Neural crest cell (in vitro differentiated cells): ENCODE measurements at regions not wholly inside any gene's neighbourhood (a gene's known extent, or its start where the extent isn't known, plus 50 kb on each side); places are given as distances from the start of the nearest gene placed in this dataset.
"Not testable (repeated sequence)": the region's sequence is repeated elsewhere in the genome, so short reads cannot be mapped to it uniquely, and the experiment has no call there.

Experiments used
- DNase-seq: peaks from one replicate; pipeline ENCODE4 v3.0.0; 2021; ENCODE audit warnings: low read depth, mixed read lengths, low spot score
- H3K27ac Mint-ChIP-seq: one replicate; pipeline ENCODE4 v1.8.0; 2021; ENCODE audit warnings: mild to moderate bottlenecking, mixed read lengths; ENCODE audit not compliant: unreplicated experiment
- H3K27me3 Mint-ChIP-seq: 2 replicates; pipeline ENCODE4 v1.8.0; 2021; ENCODE audit warnings: low read depth, mild to moderate bottlenecking, mixed read lengths
- H3K36me3 Mint-ChIP-seq: 2 replicates; pipeline ENCODE4 v1.8.0; 2021; ENCODE audit warnings: low read depth, mild to moderate bottlenecking, mixed read lengths
- H3K4me1 Mint-ChIP-seq: 2 replicates; pipeline ENCODE4 v1.8.0; 2021; ENCODE audit warnings: mixed read lengths
- H3K4me3 Mint-ChIP-seq: one replicate; pipeline ENCODE4 v1.8.0; 2021; ENCODE audit warnings: mild to moderate bottlenecking, mixed read lengths
- H3K9me3 Mint-ChIP-seq: 2 replicates; pipeline ENCODE4 v1.8.0; 2021; ENCODE audit warnings: mixed read lengths

DNA sequence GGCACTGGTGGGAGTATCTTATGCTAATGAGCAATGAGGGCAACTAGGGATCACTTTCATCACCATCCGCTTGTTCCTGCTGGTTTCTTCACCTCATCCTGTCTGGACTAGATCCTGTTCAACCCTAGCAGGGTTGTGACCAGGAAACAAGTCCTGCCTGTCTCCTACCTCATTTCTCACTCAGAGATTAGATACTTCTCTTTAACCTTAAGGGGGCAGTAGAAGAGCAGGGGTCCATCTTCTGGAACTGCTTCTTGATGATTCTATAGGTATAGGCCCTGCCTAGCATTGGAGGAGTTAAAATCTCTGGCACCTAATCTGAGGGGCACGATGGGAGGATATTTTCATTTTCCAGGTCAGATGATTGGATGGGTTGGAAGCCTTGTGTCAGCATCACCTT lies 415.5 kb downstream of the TGIF2LX start:
- DNase-seq, H3K36me3 Mint-ChIP-seq, H3K4me3 Mint-ChIP-seq, H3K27ac Mint-ChIP-seq, H3K27me3 Mint-ChIP-seq, H3K9me3 Mint-ChIP-seq, H3K4me1 Mint-ChIP-seq: not testable (repeated sequence)

DNA sequence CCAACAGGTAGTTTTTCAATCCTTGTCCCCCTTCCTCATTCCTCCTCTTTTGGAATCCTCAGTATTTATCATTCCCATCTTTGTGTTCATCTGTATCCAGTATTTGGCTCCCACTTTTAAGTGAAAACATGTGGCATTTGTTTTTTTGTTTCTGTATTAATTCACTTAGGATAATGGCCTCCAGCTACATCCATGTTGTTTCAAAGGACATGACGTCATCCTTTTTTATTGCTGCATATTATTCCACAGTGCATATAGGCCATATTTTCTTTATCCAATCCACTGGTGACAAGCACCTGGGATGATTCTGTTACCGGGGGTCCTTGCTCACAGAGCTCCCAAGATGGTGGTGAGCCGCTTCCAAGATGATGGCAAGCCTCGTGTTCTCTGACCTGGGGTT lies 447.9 kb downstream of the TGIF2LX start:
- H3K27ac Mint-ChIP-seq, H3K4me3 Mint-ChIP-seq, H3K4me1 Mint-ChIP-seq, DNase-seq, H3K9me3 Mint-ChIP-seq, H3K36me3 Mint-ChIP-seq, H3K27me3 Mint-ChIP-seq: not testable (repeated sequence)

DNA sequence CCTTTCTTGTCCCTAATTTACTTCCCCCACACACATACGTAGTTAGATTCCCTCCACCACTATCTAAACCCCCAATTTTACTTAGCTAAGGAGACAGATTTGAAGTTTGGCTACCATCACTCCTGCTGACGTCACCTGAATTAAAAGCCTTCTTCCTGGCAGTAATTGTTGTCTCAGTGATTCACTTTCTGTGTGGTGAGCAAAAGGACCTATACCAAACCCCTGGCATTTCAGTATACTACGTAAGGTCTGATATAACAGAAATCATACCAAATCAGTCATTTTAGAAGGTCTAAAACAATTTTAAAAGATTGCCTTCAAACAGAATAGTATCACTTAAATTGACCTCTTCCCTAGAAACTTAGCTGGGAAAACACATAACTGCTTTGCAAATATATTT lies 476.3 kb downstream of the TGIF2LX start:
- H3K4me1 Mint-ChIP-seq, H3K9me3 Mint-ChIP-seq, H3K27ac Mint-ChIP-seq, H3K36me3 Mint-ChIP-seq, H3K27me3 Mint-ChIP-seq, DNase-seq, H3K4me3 Mint-ChIP-seq: not testable (repeated sequence)

DNA sequence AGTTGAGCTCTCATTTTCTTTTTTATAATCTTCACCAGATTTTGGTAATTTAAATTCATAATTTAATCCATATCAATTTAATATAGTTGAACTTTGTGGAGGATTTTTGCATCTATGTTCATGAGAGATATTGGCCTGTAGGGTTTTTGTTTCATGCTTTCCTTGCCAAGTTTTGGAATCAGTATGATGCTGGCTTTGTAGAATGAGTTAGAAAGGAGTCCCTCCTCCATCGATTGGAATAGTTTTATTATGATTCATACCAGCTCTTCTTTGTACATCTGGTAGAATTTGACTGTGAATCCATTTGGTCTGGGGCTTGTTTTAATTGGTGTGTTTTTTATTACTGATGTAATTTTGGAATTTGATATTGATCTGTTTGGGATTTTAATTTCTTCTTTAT lies 480.5 kb downstream of the TGIF2LX start:
- H3K4me1 Mint-ChIP-seq, H3K9me3 Mint-ChIP-seq, H3K27ac Mint-ChIP-seq, H3K36me3 Mint-ChIP-seq, DNase-seq, H3K27me3 Mint-ChIP-seq, H3K4me3 Mint-ChIP-seq: not testable (repeated sequence)

- not testable (repeated sequence) for H3K27me3 Mint-ChIP-seq, DNase-seq, H3K36me3 Mint-ChIP-seq, H3K4me1 Mint-ChIP-seq, H3K27ac Mint-ChIP-seq, H3K9me3 Mint-ChIP-seq, H3K4me3 Mint-ChIP-seq
These were observed 482.2 kb downstream of the TGIF2LX start for GRCh38 chrX:90403859-90404258.

- not testable (repeated sequence) for DNase-seq
These were observed 483.2 kb downstream of the TGIF2LX start for GRCh38 chrX:90404846-90405436.

GRCh38 chrX:90453770-90454338 lies 532.1 kb downstream of the TGIF2LX start:
- H3K4me3 Mint-ChIP-seq, result not testable (repeated sequence)

More at GRCh38 chrX:90404846-90405436, 483.2 kb downstream of the TGIF2LX start:
- not testable (repeated sequence) for H3K27me3 Mint-ChIP-seq, H3K27ac Mint-ChIP-seq, H3K9me3 Mint-ChIP-seq, H3K4me1 Mint-ChIP-seq, H3K4me3 Mint-ChIP-seq, H3K36me3 Mint-ChIP-seq

DNA sequence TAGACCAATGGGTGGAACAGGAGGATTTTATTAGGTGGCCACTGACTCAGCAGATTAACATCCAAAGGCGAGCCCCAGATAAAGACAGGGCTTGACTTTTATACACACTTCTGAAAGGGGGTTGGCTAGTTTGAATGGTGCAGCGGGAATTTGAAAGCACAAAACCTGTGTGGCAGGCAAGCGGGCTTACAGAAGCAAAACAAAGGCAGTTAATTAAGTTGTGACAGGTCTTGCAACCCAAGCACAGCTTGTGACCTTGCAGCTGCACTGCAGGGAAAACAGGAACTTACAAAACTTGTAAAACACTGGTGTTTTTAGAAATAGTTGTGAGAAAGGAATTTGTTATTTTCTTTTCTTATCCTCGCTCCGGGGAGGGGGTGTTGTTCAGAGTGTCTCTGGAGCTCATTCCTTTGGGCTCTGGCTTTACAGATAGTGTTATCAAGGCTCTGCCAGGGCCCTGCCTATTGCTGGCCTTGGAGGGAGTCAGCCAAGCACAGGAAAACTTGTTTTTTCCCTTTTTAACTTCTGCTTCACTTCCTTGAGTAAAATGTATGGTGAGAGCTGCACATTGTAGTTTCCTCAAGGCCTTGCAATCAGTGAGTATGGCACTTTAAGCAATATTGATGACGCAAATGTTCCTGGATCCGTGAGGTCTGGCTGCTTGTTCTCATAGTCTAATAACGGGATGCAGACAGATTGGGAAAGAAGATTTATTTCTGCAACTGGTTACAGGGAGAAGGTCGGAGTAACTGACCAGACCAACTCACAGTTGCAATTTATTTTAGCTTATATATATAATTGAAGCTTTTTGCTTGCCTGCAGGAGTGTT lies 536.6 kb downstream of the TGIF2LX start:
- H3K36me3 Mint-ChIP-seq, H3K4me3 Mint-ChIP-seq, H3K27me3 Mint-ChIP-seq, H3K4me1 Mint-ChIP-seq, DNase-seq: not testable (repeated sequence)
- Mint-ChIP-seq H3K9me3 (peaks cover 20% of the 10 kb centered on the region), H3K27ac (peak overlapping the region; percentile 5)

More at GRCh38 chrX:90453770-90454338, 532.1 kb downstream of the TGIF2LX start:
- H3K27ac Mint-ChIP-seq, H3K27me3 Mint-ChIP-seq, H3K4me1 Mint-ChIP-seq, DNase-seq, H3K36me3 Mint-ChIP-seq: not testable (repeated sequence)
- H3K9me3 Mint-ChIP-seq, result peaks cover 17% of the 10 kb centered on the region

DNA sequence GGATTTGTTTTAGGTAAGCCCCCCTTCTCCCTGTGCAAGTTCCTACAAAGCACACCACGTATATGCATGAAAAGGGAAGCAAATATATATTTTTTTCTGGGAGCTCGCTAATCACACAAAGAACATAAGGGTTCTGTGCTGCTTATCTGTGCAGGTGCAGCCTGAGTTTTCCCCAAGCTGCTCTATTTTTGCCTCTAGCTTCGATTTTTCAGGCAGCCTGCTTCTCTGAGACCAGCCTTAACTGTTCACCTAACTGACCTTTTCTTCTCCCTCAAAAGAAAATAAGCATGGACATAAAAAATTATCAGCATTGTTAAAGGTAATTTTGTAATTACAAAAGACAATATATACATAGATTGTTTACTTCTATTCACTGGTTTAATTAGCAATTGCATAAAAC lies 552.7 kb downstream of the TGIF2LX start:
- H3K4me3 Mint-ChIP-seq, H3K27me3 Mint-ChIP-seq, H3K27ac Mint-ChIP-seq, H3K4me1 Mint-ChIP-seq, H3K36me3 Mint-ChIP-seq, H3K9me3 Mint-ChIP-seq, DNase-seq: not testable (repeated sequence)

DNA sequence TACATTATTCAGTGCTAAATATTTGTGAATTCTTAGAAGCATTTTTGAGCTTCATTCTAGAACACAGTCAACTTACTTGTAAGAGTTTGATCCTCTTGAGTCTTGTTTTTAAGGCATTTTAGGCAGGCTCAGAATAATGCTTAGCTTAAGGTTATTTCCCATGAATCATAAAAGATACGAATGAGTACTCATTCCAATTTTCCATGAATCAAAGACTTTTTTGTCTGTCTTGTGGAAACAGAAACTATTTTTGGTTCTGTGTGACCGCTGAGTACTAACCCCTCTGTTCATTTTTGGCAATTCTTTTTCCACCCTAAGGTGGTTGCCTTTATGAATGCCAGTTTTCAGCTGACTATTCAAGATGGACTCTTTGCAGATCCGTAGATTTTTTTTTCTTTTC lies 563.7 kb downstream of the TGIF2LX start:
- H3K36me3 Mint-ChIP-seq, H3K27me3 Mint-ChIP-seq, H3K4me3 Mint-ChIP-seq, H3K27ac Mint-ChIP-seq, DNase-seq, H3K9me3 Mint-ChIP-seq, H3K4me1 Mint-ChIP-seq: not testable (repeated sequence)

GRCh38 chrX:90521284-90521683 lies 599.6 kb downstream of the TGIF2LX start:
- H3K4me3 Mint-ChIP-seq, H3K27me3 Mint-ChIP-seq, H3K27ac Mint-ChIP-seq, H3K4me1 Mint-ChIP-seq, DNase-seq, H3K36me3 Mint-ChIP-seq, H3K9me3 Mint-ChIP-seq: not testable (repeated sequence)

GRCh38 chrX:90524383-90524968 lies 602.8 kb downstream of the TGIF2LX start:
- H3K36me3 Mint-ChIP-seq, H3K27me3 Mint-ChIP-seq, H3K4me3 Mint-ChIP-seq, H3K9me3 Mint-ChIP-seq, DNase-seq, H3K4me1 Mint-ChIP-seq: not testable (repeated sequence)
- peak overlapping the region; percentile 50 for H3K27ac Mint-ChIP-seq
